ENCODE measurements at regions not wholly inside any gene's neighbourhood (a gene's known extent, or its start where the extent isn't known, plus 50 kb on each side); places are given as distances from the start of the nearest gene placed in this dataset.

DNA sequence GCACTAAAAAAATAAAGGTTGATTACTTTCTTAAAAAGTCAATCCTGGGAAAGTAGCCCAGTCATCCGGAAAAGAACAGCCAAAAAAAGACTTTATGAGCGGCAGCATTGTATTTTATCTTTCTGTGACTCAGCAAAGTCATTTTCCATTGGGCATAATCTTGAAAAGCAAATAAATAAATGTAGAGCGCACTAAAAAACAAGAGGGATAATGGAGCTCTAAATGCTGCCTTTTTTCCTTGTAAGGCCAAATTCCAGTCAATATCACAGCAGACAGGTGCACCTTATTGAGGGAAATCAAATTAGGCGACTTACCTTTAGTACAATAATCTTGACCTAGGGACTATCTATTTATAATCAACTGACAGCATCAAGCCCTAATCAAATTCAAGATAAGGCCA lies 266.8 kb downstream of the MTRR start (continued):
- TF ChIP-seq, protein P1, sequence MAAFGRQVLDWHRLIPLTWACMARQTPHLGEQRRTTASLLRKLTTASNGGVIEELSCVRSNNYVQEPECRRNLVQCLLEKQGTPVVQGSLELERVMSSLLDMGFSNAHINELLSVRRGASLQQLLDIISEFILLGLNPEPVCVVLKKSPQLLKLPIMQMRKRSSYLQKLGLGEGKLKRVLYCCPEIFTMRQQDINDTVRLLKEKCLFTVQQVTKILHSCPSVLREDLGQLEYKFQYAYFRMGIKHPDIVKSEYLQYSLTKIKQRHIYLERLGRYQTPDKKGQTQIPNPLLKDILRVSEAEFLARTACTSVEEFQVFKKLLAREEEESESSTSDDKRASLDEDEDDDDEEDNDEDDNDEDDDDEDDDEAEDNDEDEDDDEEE (CRISPR knock-in tag; IDR thresholded peaks at IDR 0.05): no peak
- no peak for TF ChIP-seq SAFB2 (CRISPR knock-in tag; IDR thresholded peaks at IDR 0.05; ENCODE audit: borderline replicate concordance, low read depth)
- TF ChIP-seq TOE1 (CRISPR knock-in tag; IDR thresholded peaks at IDR 0.05): no peak
- no peak for TF ChIP-seq RNF2 (conservative IDR thresholded peaks at IDR 0.05; ENCODE audit: low read depth)
- TF ChIP-seq CAMTA2 (CRISPR knock-in tag; IDR thresholded peaks at IDR 0.05; ENCODE audit: borderline replicate concordance): no peak
- no peak for TF ChIP-seq CBX5 (CRISPR knock-in tag; IDR thresholded peaks at IDR 0.05; ENCODE audit: borderline replicate concordance)
- TF ChIP-seq, protein P2, sequence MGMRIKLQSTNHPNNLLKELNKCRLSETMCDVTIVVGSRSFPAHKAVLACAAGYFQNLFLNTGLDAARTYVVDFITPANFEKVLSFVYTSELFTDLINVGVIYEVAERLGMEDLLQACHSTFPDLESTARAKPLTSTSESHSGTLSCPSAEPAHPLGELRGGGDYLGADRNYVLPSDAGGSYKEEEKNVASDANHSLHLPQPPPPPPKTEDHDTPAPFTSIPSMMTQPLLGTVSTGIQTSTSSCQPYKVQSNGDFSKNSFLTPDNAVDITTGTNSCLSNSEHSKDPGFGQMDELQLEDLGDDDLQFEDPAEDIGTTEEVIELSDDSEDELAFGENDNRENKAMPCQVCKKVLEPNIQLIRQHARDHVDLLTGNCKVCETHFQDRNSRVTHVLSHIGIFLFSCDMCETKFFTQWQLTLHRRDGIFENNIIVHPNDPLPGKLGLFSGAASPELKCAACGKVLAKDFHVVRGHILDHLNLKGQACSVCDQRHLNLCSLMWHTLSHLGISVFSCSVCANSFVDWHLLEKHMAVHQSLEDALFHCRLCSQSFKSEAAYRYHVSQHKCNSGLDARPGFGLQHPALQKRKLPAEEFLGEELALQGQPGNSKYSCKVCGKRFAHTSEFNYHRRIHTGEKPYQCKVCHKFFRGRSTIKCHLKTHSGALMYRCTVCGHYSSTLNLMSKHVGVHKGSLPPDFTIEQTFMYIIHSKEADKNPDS (CRISPR knock-in tag; IDR thresholded peaks at IDR 0.05): no peak
- no peak for TF ChIP-seq REL (CRISPR knock-in tag; conservative IDR thresholded peaks at IDR 0.05)
- TF ChIP-seq ESRRA (CRISPR knock-in tag; IDR thresholded peaks at IDR 0.05; ENCODE audit: low read depth): no peak

DNA sequence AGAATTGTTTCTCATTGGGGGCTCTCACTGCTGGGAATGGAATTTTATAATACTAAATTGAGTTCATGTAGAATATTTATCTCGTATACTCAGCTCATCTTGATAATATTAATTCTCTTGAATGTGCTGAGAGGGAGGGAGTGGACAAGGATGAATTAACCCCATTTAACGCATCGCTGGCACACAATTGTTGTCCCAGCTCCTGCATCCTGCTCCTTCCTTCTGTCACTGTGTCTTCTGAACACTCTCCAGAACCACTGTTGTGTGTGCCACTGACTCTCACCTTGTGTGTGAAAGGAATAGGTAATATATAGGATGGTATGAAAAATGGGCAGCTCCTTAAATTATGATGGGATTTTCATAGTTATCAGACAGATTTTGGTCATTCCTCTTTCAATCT lies 267.3 kb downstream of the MTRR start:
- ChIA-PET CTCF (ENCODE audit: low intra/inter-chr PET ratio, low total read pairs) (no interaction called here), POLR2A (no interaction called here)
- Histone ChIP-seq H3K79me2 (ENCODE audit: insufficient read depth, low read length) (no peaks in the 10 kb centered on the region), H3K4me2 (ENCODE audit: low read depth, low read length) (no peak overlapping the region), H2AFZ (ENCODE audit: low read length) (no peak overlapping the region), H3K4me3 (replicated peaks in 1 of 3; ENCODE audit: insufficient read depth in 1 of 3, low read depth in 2 of 3, low read length in 3 of 3) (no peak overlapping the region), H3K36me3 (replicated peaks in 1 of 2; ENCODE audit: control insufficient read depth in 1 of 2, insufficient read depth in 2 of 2, low read length in 2 of 2) (no peaks in the 10 kb centered on the region), H3K4me1 (ENCODE audit: insufficient read depth, low read length) (no peaks in the 10 kb centered on the region), H3K27ac (ENCODE audit: extremely low read length, insufficient read depth, low read length) (no peak overlapping the region), H3K9ac (ENCODE audit: insufficient read depth, low read depth, low read length) (no peak overlapping the region), H4K20me1 (ENCODE audit: insufficient read depth, low read length) (no peaks in the 10 kb centered on the region), H3K9me3 (ENCODE audit: low read length) (no peaks in the 10 kb centered on the region), H3K27me3 (ENCODE audit: control insufficient read depth in 1 of 2, insufficient read depth in 2 of 2, low read length in 2 of 2) (no peaks in the 10 kb centered on the region)
- no peak for ATAC-seq
- WGBS (ENCODE audit: low lambda C conversion rate): 2% methylated on average over 3 of the region's 3 CpGs
- FAIRE-seq: no peak
- intact Hi-C loops (cut with micrococcal nuclease; ENCODE audit: unreplicated experiment): no loop called here
- no TSS peak for BruUV-seq (replicated peaks)
- in situ Hi-C loops (cut with HindIII; ENCODE audit: extremely low pct_ligation_motif_present, low pct_unique_long_range_greater_than_20kb): no loop called here
- DNase-seq (ENCODE audit: low spot score): no peak
- no peak for TF ChIP-seq PLRG1 (conservative IDR thresholded peaks at IDR 0.05)
- no peak for TF ChIP-seq ZNF121 (CRISPR knock-in tag; IDR thresholded peaks at IDR 0.05)
- TF ChIP-seq, protein P3, sequence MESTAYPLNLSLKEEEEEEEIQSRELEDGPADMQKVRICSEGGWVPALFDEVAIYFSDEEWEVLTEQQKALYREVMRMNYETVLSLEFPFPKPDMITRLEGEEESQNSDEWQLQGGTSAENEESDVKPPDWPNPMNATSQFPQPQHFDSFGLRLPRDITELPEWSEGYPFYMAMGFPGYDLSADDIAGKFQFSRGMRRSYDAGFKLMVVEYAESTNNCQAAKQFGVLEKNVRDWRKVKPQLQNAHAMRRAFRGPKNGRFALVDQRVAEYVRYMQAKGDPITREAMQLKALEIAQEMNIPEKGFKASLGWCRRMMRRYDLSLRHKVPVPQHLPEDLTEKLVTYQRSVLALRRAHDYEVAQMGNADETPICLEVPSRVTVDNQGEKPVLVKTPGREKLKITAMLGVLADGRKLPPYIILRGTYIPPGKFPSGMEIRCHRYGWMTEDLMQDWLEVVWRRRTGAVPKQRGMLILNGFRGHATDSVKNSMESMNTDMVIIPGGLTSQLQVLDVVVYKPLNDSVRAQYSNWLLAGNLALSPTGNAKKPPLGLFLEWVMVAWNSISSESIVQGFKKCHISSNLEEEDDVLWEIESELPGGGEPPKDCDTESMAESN (CRISPR knock-in tag; conservative IDR thresholded peaks at IDR 0.05): no peak
- no peak for TF ChIP-seq EHMT2 (IDR thresholded peaks at IDR 0.05; ENCODE audit: borderline replicate concordance, low read depth, low read length)
- TF ChIP-seq, protein P4, sequence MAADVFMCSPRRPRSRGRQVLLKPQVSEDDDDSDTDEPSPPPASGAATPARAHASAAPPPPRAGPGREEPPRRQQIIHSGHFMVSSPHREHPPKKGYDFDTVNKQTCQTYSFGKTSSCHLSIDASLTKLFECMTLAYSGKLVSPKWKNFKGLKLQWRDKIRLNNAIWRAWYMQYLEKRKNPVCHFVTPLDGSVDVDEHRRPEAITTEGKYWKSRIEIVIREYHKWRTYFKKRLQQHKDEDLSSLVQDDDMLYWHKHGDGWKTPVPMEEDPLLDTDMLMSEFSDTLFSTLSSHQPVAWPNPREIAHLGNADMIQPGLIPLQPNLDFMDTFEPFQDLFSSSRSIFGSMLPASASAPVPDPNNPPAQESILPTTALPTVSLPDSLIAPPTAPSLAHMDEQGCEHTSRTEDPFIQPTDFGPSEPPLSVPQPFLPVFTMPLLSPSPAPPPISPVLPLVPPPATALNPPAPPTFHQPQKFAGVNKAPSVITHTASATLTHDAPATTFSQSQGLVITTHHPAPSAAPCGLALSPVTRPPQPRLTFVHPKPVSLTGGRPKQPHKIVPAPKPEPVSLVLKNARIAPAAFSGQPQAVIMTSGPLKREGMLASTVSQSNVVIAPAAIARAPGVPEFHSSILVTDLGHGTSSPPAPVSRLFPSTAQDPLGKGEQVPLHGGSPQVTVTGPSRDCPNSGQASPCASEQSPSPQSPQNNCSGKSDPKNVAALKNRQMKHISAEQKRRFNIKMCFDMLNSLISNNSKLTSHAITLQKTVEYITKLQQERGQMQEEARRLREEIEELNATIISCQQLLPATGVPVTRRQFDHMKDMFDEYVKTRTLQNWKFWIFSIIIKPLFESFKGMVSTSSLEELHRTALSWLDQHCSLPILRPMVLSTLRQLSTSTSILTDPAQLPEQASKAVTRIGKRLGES (CRISPR knock-in tag; IDR thresholded peaks at IDR 0.05; ENCODE audit: borderline replicate concordance): no peak
- no peak for TF ChIP-seq SALL2 (CRISPR knock-in tag; IDR thresholded peaks at IDR 0.05)
- TF ChIP-seq ZNF615 (CRISPR knock-in tag; IDR thresholded peaks at IDR 0.05; ENCODE audit: borderline replicate concordance): no peak
- no peak for TF ChIP-seq ZBTB21 (CRISPR knock-in tag; IDR thresholded peaks at IDR 0.05)
- no peak for TF ChIP-seq ADNP (CRISPR knock-in tag; IDR thresholded peaks at IDR 0.05)
